ENCODE measurements at regions not wholly inside any gene's neighbourhood (a gene's known extent, or its start where the extent isn't known, plus 50 kb on each side); places are given as distances from the start of the nearest gene placed in this dataset.

DNA sequence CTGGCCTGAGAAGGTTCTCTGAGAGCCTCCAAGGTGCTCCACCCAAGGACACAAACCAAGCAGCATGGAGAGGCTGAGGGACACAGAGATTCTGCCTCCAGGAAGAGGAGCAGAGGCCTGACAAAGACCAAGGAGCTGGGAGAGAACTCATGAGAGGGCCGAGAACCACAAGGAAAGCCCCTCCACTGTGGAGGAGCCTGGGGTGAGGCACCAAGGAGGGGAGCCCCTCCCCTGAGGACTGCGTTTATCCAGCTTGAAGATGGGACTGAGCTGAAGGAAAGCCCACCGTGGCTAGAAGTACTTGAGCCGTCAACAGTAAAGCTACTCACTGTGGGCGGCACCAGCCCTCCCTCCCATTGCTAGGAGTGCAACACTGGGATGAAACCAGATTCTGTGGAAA is 63.1 kb upstream of the MEF2A start:
- no peak for ATAC-seq (replicated peaks; ENCODE audit: extremely low read depth, poor library complexity, severe bottlenecking)
- H3K4me3 Mint-ChIP-seq = no peak overlapping the region
- H3K27ac Mint-ChIP-seq (ENCODE audit: low read depth) = peak overlapping the region; percentile 32
- no peaks in the 10 kb centered on the region for H3K4me1 Mint-ChIP-seq
- H3K36me3 Mint-ChIP-seq (ENCODE audit: insufficient read depth) = no peaks in the 10 kb centered on the region
- H3K9me3 Mint-ChIP-seq = no peaks in the 10 kb centered on the region
- peaks cover 42% of the 10 kb centered on the region for H3K27me3 Mint-ChIP-seq
- no peak for DNase-seq (ENCODE audit: low spot score in 2 of 2)

DNA sequence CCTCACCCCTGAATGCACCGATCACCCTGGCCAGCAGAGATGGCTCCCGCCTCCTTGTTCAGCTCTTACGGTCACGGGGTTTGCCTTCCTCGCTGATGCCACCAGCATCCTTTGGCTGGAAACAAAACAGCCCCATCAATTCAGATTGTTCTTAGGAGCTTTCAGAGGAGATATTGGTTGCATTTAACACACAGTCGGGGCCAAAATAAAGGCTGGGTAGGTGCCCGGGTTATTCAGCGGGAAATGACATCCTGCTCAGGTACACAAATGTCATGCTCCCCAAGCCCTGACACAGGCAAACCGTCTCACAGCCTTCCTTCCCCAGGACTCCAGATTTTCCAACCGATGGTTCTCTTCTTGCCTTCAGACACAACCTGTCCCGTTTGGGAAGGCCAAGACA is 62.4 kb upstream of the MEF2A start:
- Mint-ChIP-seq H3K9me3 (no peaks in the 10 kb centered on the region), H3K27ac (ENCODE audit: low read depth) (no peak overlapping the region), H3K4me1 (no peaks in the 10 kb centered on the region), H3K27me3 (peaks cover 42% of the 10 kb centered on the region), H3K36me3 (ENCODE audit: insufficient read depth) (no peaks in the 10 kb centered on the region), H3K4me3 (no peak overlapping the region)
- DNase-seq (ENCODE audit: low spot score in 2 of 2) = no peak
- ATAC-seq (replicated peaks; ENCODE audit: extremely low read depth, poor library complexity, severe bottlenecking) = no peak

DNA sequence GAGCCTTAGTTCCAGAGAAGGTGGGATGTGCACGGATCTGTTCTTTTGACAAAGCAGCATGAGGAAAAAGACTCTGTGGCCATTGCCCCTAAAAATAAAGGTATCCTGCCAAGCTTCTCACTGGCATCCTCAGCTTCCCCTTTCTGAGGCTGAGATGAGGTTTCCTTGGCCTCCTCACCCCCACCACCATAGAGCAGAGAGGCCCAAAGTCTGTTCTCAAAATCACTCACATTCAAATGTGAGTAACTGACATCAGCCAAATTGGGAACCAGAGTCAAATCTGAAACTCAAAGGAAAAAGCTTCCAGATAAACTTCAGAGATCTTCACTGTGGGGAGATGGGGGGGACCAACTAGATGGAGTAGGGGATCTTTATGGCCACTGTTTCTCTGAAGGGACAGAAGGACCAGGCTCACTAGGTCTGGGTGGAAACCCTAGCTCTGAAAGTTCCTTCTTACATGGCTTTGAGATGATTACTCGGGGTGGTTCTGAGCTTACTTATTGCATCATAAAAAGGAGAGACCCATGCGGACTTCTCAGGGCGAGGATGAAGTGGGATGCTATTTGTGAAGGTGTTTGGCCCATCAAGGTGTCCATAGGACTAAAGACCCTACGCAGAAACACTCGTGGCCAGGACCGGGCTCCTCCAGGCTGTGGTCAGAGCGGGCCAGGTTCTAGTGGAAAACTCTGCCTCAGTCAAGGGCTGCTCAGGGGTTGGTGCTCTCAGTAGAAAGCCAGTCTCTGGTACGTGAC is 61.5 kb upstream of the MEF2A start:
- ATAC-seq (replicated peaks; ENCODE audit: extremely low read depth, poor library complexity, severe bottlenecking) = no peak
- Mint-ChIP-seq H3K9me3 (no peaks in the 10 kb centered on the region), H3K36me3 (ENCODE audit: insufficient read depth) (no peaks in the 10 kb centered on the region), H3K4me1 (no peaks in the 10 kb centered on the region), H3K4me3 (no peak overlapping the region), H3K27ac (ENCODE audit: low read depth) (no peak overlapping the region), H3K27me3 (peaks cover 42% of the 10 kb centered on the region)
- no peak for DNase-seq (ENCODE audit: low spot score in 2 of 2)

DNA sequence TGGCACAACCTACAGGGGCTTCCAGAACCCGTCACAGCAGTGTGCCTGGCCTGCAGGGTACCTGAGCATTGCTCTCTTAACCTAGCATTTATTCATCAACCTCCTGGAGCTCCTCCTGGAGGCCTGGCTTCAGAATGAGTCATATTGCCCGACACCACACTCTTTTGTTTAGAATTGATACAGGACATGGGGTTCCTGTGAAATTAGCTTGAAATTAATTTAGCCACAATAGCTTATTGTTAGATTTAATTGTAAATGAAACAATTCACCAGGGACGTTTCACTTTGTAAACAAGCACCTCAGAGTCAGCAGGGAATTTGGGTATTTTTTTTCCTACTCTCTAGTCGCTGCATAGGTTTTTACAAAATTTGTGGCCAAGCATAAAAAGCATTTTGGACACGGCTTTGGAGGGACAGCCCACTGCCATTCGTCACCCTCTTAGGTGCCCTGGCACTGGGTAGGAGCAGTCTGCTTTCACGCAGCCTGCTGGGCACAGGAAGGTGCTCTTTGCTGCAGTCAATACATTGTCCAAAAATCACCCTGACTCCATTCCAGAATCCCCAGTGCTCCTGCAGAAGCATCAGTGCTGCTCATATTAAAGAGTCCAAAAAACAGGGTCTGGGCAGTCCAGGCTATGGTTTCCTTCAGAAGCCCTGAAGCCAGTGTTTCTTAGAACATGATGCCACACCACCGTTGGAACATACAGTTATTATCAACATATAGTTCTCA is 60.8 kb upstream of the MEF2A start:
- H3K4me3 Mint-ChIP-seq = no peak overlapping the region
- H3K4me1 Mint-ChIP-seq = no peaks in the 10 kb centered on the region
- H3K27me3 Mint-ChIP-seq = peaks cover 42% of the 10 kb centered on the region
- ATAC-seq (replicated peaks; ENCODE audit: extremely low read depth, poor library complexity, severe bottlenecking) (no peak), DNase-seq (ENCODE audit: low spot score in 2 of 2) (no peak)
- no peaks in the 10 kb centered on the region for H3K36me3 Mint-ChIP-seq (ENCODE audit: insufficient read depth)
- no peak overlapping the region for H3K27ac Mint-ChIP-seq (ENCODE audit: low read depth)
- H3K9me3 Mint-ChIP-seq = no peaks in the 10 kb centered on the region

DNA sequence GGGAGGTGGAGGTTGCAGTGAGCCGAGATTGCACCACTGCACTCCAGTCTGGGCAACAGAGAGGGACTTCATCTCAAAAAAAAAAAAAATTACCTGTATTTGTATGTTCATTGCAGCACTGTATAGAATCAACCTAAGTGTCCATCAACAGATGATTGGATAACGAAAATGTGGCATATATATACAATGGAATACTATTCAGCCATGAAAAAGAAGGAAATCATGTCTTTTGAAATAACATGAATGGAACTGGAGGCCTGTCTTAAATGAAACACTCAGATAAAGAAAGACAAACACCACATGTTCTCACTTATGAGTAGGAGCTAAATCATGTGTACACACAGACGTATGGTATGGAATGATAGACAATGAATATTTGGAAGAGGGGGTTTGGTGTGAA is 59.4 kb upstream of the MEF2A start:
- Mint-ChIP-seq H3K9me3 (no peaks in the 10 kb centered on the region), H3K4me1 (no peaks in the 10 kb centered on the region), H3K27me3 (peaks cover 31% of the 10 kb centered on the region), H3K36me3 (ENCODE audit: insufficient read depth) (no peaks in the 10 kb centered on the region), H3K27ac (ENCODE audit: low read depth) (no peak overlapping the region), H3K4me3 (no peak overlapping the region)
- DNase-seq (ENCODE audit: low spot score in 2 of 2) = no peak
- no peak for ATAC-seq (replicated peaks; ENCODE audit: extremely low read depth, poor library complexity, severe bottlenecking)

DNA sequence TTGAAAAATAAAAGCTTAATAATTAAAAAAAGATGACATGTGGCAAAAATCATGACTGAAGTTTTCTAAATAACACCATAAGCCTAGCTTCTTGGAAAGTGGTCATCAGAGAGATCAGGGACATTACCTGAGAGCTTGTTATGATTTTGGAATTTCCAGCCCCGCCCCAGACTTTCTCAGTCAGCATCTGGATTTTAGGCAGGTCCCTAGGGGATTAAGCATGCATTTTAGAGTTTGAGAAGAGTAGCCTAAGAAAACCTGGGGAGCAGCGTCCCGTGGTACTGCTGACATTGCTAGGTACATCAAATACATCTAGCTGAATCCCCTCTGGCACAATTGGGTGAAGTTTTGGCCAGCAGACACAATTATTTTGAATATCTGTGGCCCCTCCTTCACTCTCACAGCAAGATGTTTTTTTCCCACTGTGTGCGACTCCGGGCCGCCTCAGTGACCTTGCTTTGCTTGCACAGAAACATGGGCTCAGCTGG is 58.7 kb upstream of the MEF2A start:
- Mint-ChIP-seq H3K36me3 (ENCODE audit: insufficient read depth) (no peaks in the 10 kb centered on the region), H3K4me3 (no peak overlapping the region), H3K27me3 (peaks cover 25% of the 10 kb centered on the region), H3K27ac (ENCODE audit: low read depth) (no peak overlapping the region), H3K9me3 (no peaks in the 10 kb centered on the region), H3K4me1 (no peaks in the 10 kb centered on the region)
- ATAC-seq (replicated peaks; ENCODE audit: extremely low read depth, poor library complexity, severe bottlenecking) = no peak
- no peak for DNase-seq (ENCODE audit: low spot score in 2 of 2)

DNA sequence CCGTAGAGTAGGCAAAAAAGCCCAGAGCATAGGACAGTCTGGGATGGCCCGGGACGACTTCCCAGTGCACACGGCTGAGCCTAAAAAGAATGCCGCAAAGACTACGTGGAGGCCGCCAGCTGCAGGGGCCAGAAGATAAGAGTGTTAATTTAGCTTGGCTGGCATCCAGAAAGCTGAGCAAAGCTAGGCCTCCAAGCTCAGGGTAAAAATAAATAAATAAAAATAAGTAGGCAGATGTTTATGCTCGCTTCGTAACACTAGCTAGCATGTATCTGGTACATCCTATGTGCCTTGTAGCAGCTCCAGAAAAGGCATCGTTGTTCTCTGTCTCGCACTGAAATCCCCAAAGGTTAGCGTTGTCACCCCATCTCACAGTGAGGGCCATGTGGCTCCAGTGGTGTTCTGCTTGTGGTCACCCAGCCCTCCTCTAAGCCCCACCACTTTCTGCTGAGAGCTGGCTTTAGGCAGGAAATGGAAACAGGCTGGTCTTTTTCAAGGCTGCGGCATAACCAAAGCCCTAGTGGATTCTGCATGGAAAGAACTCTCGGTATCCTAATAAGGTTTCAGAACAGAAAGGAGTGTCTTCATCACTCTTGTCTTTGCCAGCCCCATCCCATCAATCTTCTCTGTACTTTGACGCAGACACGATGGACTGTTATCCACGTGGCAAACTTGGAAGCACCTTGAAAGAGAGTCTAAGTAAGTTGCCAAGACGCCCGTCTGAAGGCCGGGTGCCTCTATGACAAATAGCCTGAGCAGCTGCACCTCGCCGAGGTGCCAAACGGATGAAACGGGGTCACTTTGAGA is 58.1 kb upstream of the MEF2A start:
- no peak for DNase-seq (ENCODE audit: low spot score in 2 of 2)
- H3K4me1 Mint-ChIP-seq = no peaks in the 10 kb centered on the region

DNA sequence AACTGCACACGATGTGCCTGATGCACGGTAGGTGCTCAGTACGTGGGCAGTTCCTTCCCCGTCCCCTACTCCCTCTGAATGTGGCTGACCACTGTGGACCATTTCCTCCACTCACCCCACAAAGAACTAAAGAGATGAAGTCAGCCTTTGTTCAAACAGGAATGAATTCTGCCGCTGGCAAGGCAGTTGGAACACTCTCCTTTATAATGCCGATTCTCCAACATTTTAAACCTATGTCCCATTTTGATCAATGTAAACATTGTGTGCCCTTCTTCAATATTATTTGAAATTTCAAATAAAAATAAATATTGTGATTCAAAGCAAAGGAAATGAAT is 57.5 kb upstream of the MEF2A start:
- ATAC-seq (replicated peaks; ENCODE audit: extremely low read depth, poor library complexity, severe bottlenecking) (no peak), DNase-seq (ENCODE audit: low spot score in 2 of 2) (no peak)
- H3K27me3 Mint-ChIP-seq = peaks cover 13% of the 10 kb centered on the region
- H3K4me3 Mint-ChIP-seq = no peak overlapping the region
- H3K36me3 Mint-ChIP-seq (ENCODE audit: insufficient read depth) = no peaks in the 10 kb centered on the region
- no peak overlapping the region for H3K27ac Mint-ChIP-seq (ENCODE audit: low read depth)
- no peaks in the 10 kb centered on the region for H3K4me1 Mint-ChIP-seq
- H3K9me3 Mint-ChIP-seq = no peaks in the 10 kb centered on the region

More for the DNA sequence above, 58.1 kb upstream of the MEF2A start:
- H3K27ac Mint-ChIP-seq (ENCODE audit: low read depth) = no peak overlapping the region
- peaks cover 19% of the 10 kb centered on the region for H3K27me3 Mint-ChIP-seq
- H3K9me3 Mint-ChIP-seq = no peaks in the 10 kb centered on the region
- H3K36me3 Mint-ChIP-seq (ENCODE audit: insufficient read depth) = no peaks in the 10 kb centered on the region
- ATAC-seq (replicated peaks; ENCODE audit: extremely low read depth, poor library complexity, severe bottlenecking) = no peak
- no peak overlapping the region for H3K4me3 Mint-ChIP-seq

DNA sequence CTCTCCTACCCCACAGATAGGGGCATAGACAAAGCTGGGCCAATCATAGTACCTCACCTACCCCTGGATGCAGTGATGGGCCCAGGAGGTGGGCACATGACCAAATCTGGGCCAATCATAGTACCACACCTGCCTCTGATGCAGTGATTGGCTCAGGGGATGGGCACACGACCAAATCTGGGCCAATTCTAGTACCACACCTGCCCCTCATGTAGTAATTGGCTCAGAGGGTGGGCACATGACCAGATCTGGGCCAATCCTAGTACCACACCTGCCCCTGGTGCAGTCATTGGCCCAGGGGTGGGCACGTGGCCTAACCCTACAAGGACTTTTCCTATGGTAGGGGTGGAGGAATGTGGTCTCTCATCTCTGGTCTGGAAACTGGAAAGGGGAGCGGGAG is 56.9 kb upstream of the MEF2A start:
- Mint-ChIP-seq H3K9me3 (no peaks in the 10 kb centered on the region), H3K4me1 (no peaks in the 10 kb centered on the region), H3K27ac (ENCODE audit: low read depth) (no peak overlapping the region), H3K36me3 (ENCODE audit: insufficient read depth) (no peaks in the 10 kb centered on the region), H3K27me3 (peaks cover 7% of the 10 kb centered on the region), H3K4me3 (no peak overlapping the region)
- no peak for DNase-seq (ENCODE audit: low spot score in 2 of 2)
- no peak for ATAC-seq (replicated peaks; ENCODE audit: extremely low read depth, poor library complexity, severe bottlenecking)

DNA sequence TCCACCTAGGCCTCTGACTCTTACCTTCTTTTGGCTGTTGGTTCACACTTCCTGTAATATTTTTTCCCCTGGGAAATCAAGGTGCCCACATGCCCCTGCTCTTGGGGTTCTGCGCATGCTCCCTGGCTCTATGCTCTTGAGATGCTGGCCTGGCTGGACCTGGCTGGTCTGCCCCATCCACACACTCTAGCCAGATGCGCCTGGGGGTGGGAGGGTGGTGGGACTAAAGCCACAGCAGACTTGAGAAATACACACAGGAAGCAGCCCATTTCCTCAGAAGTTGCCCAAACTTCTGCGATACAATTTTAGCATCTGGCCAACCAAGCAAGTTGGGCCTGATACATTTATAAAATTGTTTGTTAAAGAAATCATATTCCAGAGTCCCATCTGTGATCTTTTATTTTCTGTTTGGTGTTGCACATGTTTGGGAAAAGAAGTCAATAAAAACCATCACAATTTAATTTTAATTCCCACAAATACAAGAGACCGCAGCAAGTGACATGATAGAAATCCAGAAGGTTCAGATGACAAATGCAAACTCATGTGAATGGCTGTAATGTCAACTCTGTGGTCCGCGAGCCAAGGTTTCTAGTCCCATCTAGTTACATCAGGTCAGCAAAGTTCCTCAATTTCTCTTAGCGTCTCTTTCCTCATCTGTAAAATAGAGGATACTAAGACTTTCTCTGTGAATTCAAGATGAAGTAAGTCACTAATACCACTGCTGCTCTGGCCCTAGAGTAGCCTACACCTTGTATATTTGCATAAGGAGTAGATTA is 55.9 kb upstream of the MEF2A start:
- no peak overlapping the region for H3K4me3 Mint-ChIP-seq
- H3K9me3 Mint-ChIP-seq = no peaks in the 10 kb centered on the region
- DNase-seq (ENCODE audit: low spot score in 2 of 2) (no peak), ATAC-seq (replicated peaks; ENCODE audit: extremely low read depth, poor library complexity, severe bottlenecking) (no peak)
- no peaks in the 10 kb centered on the region for H3K4me1 Mint-ChIP-seq
- no peak overlapping the region for H3K27ac Mint-ChIP-seq (ENCODE audit: low read depth)
- no peaks in the 10 kb centered on the region for H3K36me3 Mint-ChIP-seq (ENCODE audit: insufficient read depth)
- no peaks in the 10 kb centered on the region for H3K27me3 Mint-ChIP-seq

DNA sequence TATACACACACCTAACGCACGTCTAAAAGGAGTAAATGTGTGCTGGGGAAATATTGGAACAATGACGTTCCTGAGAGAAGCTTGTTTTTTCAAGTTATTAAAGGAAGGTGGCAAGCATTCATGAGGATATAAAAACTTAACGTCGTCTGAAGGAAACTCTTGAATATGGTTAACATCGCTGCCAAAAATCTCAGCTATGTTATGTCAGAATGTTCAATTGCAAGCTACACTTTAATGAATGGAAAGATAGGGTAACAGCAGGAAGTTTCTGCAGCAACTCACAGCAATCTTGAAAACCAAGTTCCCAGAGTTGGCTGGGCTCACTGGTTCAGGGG is 54.3 kb upstream of the MEF2A start:
- H3K4me1 Mint-ChIP-seq = no peaks in the 10 kb centered on the region
- no peak overlapping the region for H3K4me3 Mint-ChIP-seq
- H3K9me3 Mint-ChIP-seq = no peaks in the 10 kb centered on the region
- no peaks in the 10 kb centered on the region for H3K27me3 Mint-ChIP-seq
- DNase-seq (ENCODE audit: low spot score in 2 of 2) (no peak), ATAC-seq (replicated peaks; ENCODE audit: extremely low read depth, poor library complexity, severe bottlenecking) (no peak)
- H3K36me3 Mint-ChIP-seq (ENCODE audit: insufficient read depth) = no peaks in the 10 kb centered on the region
- no peak overlapping the region for H3K27ac Mint-ChIP-seq (ENCODE audit: low read depth)

DNA sequence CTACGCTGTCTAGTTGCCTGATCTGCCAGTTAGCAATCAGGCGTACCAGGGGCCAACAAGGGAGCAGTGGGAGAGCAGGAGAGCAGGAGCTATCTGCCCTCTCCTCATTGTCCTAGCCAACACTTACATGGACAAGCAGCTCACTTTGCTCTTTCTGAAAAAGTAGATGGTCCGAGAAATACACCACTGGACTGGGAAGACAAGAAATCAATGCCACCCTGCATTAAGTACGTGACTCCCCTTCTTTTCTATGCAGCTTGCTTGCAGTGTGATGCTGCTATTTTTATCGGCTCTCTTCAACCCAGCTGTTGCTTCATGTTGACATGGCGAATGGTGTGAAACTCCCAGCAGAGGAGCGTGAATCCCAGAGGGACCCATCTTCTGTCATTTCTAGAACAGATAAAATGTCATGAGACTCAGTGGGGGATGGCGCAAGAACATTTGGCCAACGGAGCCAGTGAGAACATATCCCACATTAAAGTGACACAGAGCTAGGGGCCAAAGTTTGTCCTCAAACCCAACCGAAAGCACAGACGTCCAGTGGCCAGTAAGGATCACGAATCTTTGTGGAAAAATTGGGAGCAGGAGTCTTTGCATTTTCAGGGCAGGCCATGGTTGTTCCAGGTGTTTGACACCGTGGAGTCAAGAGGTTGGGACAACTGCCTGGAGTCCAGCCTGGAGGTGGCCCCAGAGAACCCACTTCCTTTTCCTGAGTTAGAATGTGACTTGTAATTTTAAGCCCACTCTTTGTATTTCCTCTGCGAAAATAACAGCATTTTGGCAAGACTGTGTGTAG is 53.7 kb upstream of the MEF2A start:
- H3K36me3 Mint-ChIP-seq (ENCODE audit: insufficient read depth) = no peaks in the 10 kb centered on the region
- H3K9me3 Mint-ChIP-seq = no peaks in the 10 kb centered on the region
- no peak overlapping the region for H3K27ac Mint-ChIP-seq (ENCODE audit: low read depth)
- H3K4me1 Mint-ChIP-seq = no peaks in the 10 kb centered on the region
- no peaks in the 10 kb centered on the region for H3K27me3 Mint-ChIP-seq
- no peak for ATAC-seq (replicated peaks; ENCODE audit: extremely low read depth, poor library complexity, severe bottlenecking)
- H3K4me3 Mint-ChIP-seq = no peak overlapping the region
- DNase-seq (ENCODE audit: low spot score in 2 of 2) = no peak

Measured in central memory CD8-positive, alpha-beta T cell (primary cell).